Endothelial cell of umbilical vein (primary cell): ENCODE measurements at regions not wholly inside any gene's neighbourhood (a gene's known extent, or its start where the extent isn't known, plus 50 kb on each side); places are given as distances from the start of the nearest gene placed in this dataset.

Experiments
- BruUV-seq: library from RNA; stranded (reverse); fragments of 400-500 nt; replicated peaks from 2 replicates; lab custom pipeline; 2021; lab: Mats Ljungman, UMichigan
- CTCF ChIA-PET: fragments of 300-600, 350-600 bp; sonication (Branson Sonifier 250); formaldehyde crosslinking; loops from one replicate; lab custom pipeline; 2021; ENCODE audit warnings: antibody characterized with exemption, inconsistent platforms; lab: Charles Lee
- POLR2A ChIA-PET: fragments of 300-600, 350-600 bp; sonication (Branson Sonifier 250); formaldehyde crosslinking; loops from one replicate; lab custom pipeline; 2021; ENCODE audit warnings: antibody characterized with exemption, inconsistent platforms; lab: Charles Lee
- DNase-seq: peaks from one replicate; pipeline ENCODE4 v3.0.0-alpha.2; 2011; ENCODE audit warnings: low read depth, low spot score
- FAIRE-seq: peaks from 2 replicates; lab custom pipeline; 2011; peaks lifted over from hg19 to GRCh38; lab: Jason Lieb, UNC
- H2AFZ ChIP-seq: 2 replicates; pipeline ENCODE4 v1.6.0; 2012; ENCODE audit warnings: low read depth, low read length, control low read depth, inconsistent platforms
- H3K27ac ChIP-seq: 2 replicates; pipeline ENCODE4 v1.5.1; 2011; ENCODE audit warnings: low read depth, mild to moderate bottlenecking, control low read depth, low read length, moderate library complexity; ENCODE audit not compliant: insufficient read depth
- H3K27me3 ChIP-seq, 2 experiments: 2 replicates each; pipeline versions ENCODE4 v1.6.0 to v1.6.1; 2011; ENCODE audit warnings: low read length in 2 of 2, mixed read lengths in 1 of 2; ENCODE audit not compliant: control insufficient read depth in 2 of 2, insufficient read depth in 2 of 2
- H3K36me3 ChIP-seq, 2 experiments: 2 replicates in 1 of 2; 3 replicates in 1 of 2; pipeline ENCODE4 v1.5.1; 2011; ENCODE audit warnings: low read length in 2 of 2, mild to moderate bottlenecking in 1 of 2, moderate library complexity in 1 of 2; ENCODE audit not compliant: control insufficient read depth in 2 of 2, insufficient read depth in 2 of 2; ENCODE audit errors: extremely low read depth in 1 of 2
- H3K4me1 ChIP-seq: 3 replicates; pipeline ENCODE4 v1.5.1; 2011; ENCODE audit warnings: mild to moderate bottlenecking, low read length; ENCODE audit not compliant: control insufficient read depth, insufficient read depth; ENCODE audit errors: extremely low read depth
- H3K4me2 ChIP-seq: 2 replicates; pipeline ENCODE4 v1.6.1; 2011; ENCODE audit warnings: low read length, control low read depth, mixed read lengths; ENCODE audit not compliant: insufficient read depth
- H3K4me3 ChIP-seq, 3 experiments: fragments of 200-600 bp in 1 of 3; sonication (generic), shearing (Covaris generic) in 1 of 3; replicated peaks in 1 of 3; 2 replicates each; pipeline ENCODE4 v1.5.1; 2011 to 2016; ENCODE audit warnings: control low read depth in 3 of 3, low read length in 3 of 3, mild to moderate bottlenecking in 2 of 3, inconsistent platforms in 1 of 3, low read depth in 1 of 3, moderate library complexity in 1 of 3; ENCODE audit not compliant: insufficient read depth in 1 of 3
- H3K79me2 ChIP-seq: 2 replicates; pipeline ENCODE4 v1.6.0; 2012; ENCODE audit warnings: low read length, inconsistent platforms; ENCODE audit not compliant: control insufficient read depth, insufficient read depth
- H3K9ac ChIP-seq: replicated peaks from 2 replicates; pipeline ENCODE3; 2011; ENCODE audit warnings: low read length, control low read depth; ENCODE audit not compliant: insufficient read depth; ENCODE audit errors: extremely low read depth
- H3K9me1 ChIP-seq: replicated peaks from 3 replicates; pipeline ENCODE4 v1.6.0; 2011; ENCODE audit warnings: mild to moderate bottlenecking, low read length; ENCODE audit not compliant: control insufficient read depth, insufficient read depth; ENCODE audit errors: extremely low read depth
- H3K9me3 ChIP-seq: replicated peaks from 2 replicates; pipeline ENCODE4 v1.5.1; 2012; ENCODE audit warnings: low read length, inconsistent platforms; ENCODE audit not compliant: control insufficient read depth, insufficient read depth
- H4K20me1 ChIP-seq: replicated peaks from 2 replicates; pipeline ENCODE3; 2011; ENCODE audit warnings: mild to moderate bottlenecking, low read length; ENCODE audit not compliant: control insufficient read depth, insufficient read depth; ENCODE audit errors: extremely low read depth
- CTCF ChIP-seq, 2 donors: IDR thresholded peaks; 1 replicate in 1 of 2; 2 replicates in 1 of 2; pipeline ENCODE4 v1.5.1; 2011; ENCODE audit warnings: low read length in 2 of 2, mild to moderate bottlenecking in 2 of 2, moderate library complexity in 2 of 2, control low read depth in 1 of 2, inconsistent platforms in 1 of 2, low read depth in 1 of 2; ENCODE audit not compliant: insufficient read depth in 1 of 2; ENCODE audit errors: extremely low read depth in 1 of 2
- EZH2 ChIP-seq: IDR thresholded peaks from 2 replicates; pipeline ENCODE4 v1.6.1; 2012; ENCODE audit warnings: borderline replicate concordance, low read depth, mild to moderate bottlenecking, moderate library complexity, low read length, inconsistent platforms; ENCODE audit not compliant: severe bottlenecking
- FOS ChIP-seq: IDR thresholded peaks from 2 replicates; pipeline ENCODE4 v1.6.1; 2011; ENCODE audit warnings: mild to moderate bottlenecking, low read length, moderate library complexity, borderline replicate concordance; ENCODE audit not compliant: insufficient read depth
- GATA2 ChIP-seq: IDR thresholded peaks from 2 replicates; pipeline ENCODE4 v1.7.0; 2011; ENCODE audit warnings: low read depth, mild to moderate bottlenecking, moderate library complexity, mixed read lengths, low read length; ENCODE audit not compliant: insufficient read length, insufficient read depth
- JUN ChIP-seq: IDR thresholded peaks from 2 replicates; pipeline ENCODE4 v1.6.1; 2011; ENCODE audit warnings: borderline replicate concordance, low read depth; ENCODE audit not compliant: insufficient read length, insufficient read depth
- MAX ChIP-seq: IDR thresholded peaks from 2 replicates; pipeline ENCODE4 v1.6.1; 2011; ENCODE audit not compliant: insufficient read depth, insufficient read length
- MYC ChIP-seq: IDR thresholded peaks from one replicate; pipeline ENCODE4 v1.6.1; 2011; ENCODE audit warnings: mild to moderate bottlenecking, low read depth, low read length
- POLR2A ChIP-seq: IDR thresholded peaks from 2 replicates; pipeline ENCODE4 v1.6.1; 2012; ENCODE audit warnings: low read depth, mild to moderate bottlenecking, control low read depth, low read length
- POLR2AphosphoS5 ChIP-seq: IDR thresholded peaks from 2 replicates; pipeline ENCODE4 v1.6.1; 2012; ENCODE audit warnings: low read depth, mild to moderate bottlenecking, control low read depth, low read length, moderate library complexity; ENCODE audit not compliant: insufficient read depth
- dilution Hi-C: fragments of 300-500 bp; cut with MboI; formaldehyde crosslinking; loops from one replicate; pipeline ENCODE4 v1.15.0; 2019; ENCODE audit warnings: low sequenced_read_pairs; ENCODE audit not compliant: extremely low pct_ligation_motif_present
- intact Hi-C: fragments of 100-400 bp; cut with micrococcal nuclease; formaldehyde crosslinking; loops from one replicate; pipeline ENCODE4 v1.10.0; 2022

- POLR2A ChIA-PET, result no interaction called here
- no TSS peak for BruUV-seq
- intact Hi-C loops (no loop called here), dilution Hi-C loops (no loop called here)
- no peaks in the 10 kb centered on the region for H3K9me3 ChIP-seq
- H2AFZ ChIP-seq, result no peak overlapping the region
- H3K4me3 ChIP-seq, result no peak overlapping the region
- H4K20me1 ChIP-seq, result no peaks in the 10 kb centered on the region
- no peaks in the 10 kb centered on the region for H3K36me3 ChIP-seq
- CTCF ChIA-PET, result interaction anchor here (1.5 to 1.7 kb wide), 2 partner anchors 10 to 135 kb away, joined by 3 to 5 read pairs; no protein-coding TSS in a partner anchor
- FAIRE-seq, result no peak
- H3K27me3 ChIP-seq, result no peaks in the 10 kb centered on the region
- H3K4me1 ChIP-seq, result no peaks in the 10 kb centered on the region
- TF ChIP-seq MAX (no peak), EZH2 (no peak), JUN (no peak), MYC (no peak), FOS (no peak), POLR2AphosphoS5 (no peak), POLR2A (no peak), CTCF (IDR thresholded peaks at IDR 0.05; ENCODE audit: extremely low read depth in 1 of 2, insufficient read depth in 1 of 2, low read depth in 1 of 2, low read length in 2 of 2) (no peak), GATA2 (no peak)
- no peak overlapping the region for H3K27ac ChIP-seq
- no peak for DNase-seq
- H3K9ac ChIP-seq, result no peak overlapping the region
- no peak overlapping the region for H3K4me2 ChIP-seq
- no peaks in the 10 kb centered on the region for H3K9me1 ChIP-seq
- H3K79me2 ChIP-seq, result no peaks in the 10 kb centered on the region
These were observed 204.7 kb upstream of the RGS18 start for GRCh38 chr1:191953526-191953925.
